Effector CD8-positive, alpha-beta T cell (primary cell): ENCODE measurements at regions not wholly inside any gene's neighbourhood (a gene's known extent, or its start where the extent isn't known, plus 50 kb on each side); places are given as distances from the start of the nearest gene placed in this dataset.

Source experiments
- DNase-seq: peaks from one replicate; lab custom pipeline; 2025; lab: John Stamatoyannopoulos, UW

GRCh38 chr2:196361606-196362326 lies 190.4 kb upstream of the STK17B start:
- DNase-seq: no peak

DNA sequence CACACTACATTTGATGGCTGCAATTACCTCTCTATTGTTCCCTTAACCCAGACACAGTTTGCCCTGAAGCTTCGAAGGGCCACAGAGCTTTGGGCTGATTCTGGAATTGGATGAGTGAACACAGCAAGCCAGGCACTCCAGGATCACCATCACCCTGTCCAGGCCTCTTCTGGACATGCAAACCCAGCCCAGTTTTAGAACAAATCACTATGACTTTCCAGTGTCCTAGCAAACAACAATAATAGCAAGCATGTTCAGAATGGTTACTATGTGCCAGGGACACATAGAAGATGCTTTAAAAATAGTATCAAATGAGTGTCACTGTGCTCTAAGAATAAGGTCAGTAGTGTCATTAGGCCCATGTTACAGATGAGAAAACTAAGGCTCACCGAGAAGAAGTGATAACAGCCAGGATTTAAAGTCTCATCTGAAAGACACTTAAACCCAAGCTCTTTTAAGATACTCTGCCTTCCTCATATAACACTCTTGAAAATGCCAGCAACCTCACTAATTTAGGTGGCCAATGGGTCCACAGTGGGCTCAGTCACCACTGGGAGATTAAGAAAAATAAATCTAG lies 191.7 kb upstream of the STK17B start:
- no peak for DNase-seq

DNA sequence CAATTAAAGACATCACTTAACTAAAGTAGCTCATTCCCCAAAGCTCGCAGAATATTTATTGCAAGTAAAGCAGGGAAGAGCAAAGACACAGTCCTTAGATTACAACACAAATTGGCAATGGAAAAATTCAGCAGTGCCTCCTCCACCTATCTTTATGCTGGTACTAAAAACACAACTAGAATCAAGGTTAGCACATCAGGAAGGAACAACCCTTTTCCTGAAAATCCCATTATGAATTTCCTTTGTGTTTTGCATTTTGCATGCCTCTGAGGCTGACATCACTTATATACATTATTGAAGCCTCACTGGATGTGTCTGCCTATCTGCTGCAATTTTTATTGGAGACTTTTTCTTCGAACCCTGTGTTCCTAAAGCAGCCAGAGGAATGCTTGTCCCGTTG lies 193.8 kb upstream of the STK17B start:
- DNase-seq: no peak

DNA sequence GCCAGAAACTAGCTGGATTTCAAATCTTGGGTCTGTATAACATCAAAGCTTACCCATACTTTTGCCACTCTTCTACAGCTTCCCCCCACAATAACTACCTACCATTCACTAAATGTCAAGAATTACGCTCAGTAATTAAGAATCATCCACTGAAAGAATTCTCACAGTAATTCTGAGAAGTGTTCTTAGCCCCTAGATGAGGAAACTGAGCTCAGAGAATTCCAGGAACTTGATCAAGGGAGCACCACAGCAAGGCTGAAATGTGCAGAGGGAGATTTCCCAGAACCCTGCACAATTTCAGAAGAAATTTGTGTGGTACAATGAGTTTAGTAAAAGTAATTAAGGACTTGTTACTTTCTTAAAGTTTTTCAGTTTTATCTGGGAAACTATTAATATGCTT lies 194.5 kb upstream of the STK17B start:
- no peak for DNase-seq

DNA sequence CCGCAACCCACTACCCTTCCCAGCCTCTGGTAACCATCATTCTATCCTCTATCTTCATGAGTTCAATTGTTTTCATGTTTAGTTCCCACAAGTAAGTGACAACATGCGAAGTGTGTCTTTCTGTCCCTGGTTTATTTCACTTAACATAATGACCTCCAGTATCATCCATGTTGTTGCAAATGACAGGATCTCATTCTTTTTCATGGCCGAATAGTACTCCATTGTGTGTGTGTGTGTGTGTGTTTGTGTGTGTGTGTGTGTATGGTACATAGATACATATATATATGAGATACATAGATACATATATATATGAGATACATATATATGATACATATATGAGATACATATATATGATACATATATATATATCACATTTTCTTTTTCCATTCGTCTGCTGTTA lies 196.3 kb upstream of the STK17B start:
- no peak for DNase-seq

DNA sequence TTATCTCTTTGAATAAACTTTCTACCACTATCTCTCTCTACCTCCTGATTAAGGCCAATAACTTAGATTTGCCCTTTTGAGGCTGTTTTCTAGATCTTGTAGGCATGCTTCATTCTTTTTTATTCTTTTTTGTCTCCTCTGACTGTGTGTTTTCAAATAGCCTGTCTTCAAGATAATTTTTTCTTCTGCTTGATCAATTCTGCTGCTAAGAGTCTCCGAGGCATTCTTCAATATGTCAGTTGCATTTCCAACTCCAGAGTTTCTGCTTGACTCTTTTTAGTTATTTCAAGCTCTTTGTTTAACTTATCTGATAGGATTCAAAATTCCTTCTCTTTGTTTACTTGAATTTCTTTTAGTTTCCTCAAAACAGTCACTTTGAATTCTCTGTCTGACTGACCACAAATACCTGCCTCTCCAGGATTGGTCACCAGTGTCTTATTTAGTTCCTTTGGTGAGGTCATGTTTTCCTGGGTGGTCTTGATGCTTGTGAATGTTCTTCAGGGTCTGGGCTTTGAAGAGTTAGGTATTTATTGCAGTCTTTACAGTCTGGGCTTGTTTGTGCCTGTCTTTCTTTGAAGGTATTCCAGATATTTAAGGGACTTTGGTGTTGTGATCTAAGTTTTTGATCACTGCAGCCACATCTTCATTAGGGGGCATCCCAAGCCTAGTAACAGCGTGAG lies 197.3 kb upstream of the STK17B start:
- no peak for DNase-seq

GRCh38 chr2:196369967-196370366 lies 198.6 kb upstream of the STK17B start:
- no peak for DNase-seq

DNA sequence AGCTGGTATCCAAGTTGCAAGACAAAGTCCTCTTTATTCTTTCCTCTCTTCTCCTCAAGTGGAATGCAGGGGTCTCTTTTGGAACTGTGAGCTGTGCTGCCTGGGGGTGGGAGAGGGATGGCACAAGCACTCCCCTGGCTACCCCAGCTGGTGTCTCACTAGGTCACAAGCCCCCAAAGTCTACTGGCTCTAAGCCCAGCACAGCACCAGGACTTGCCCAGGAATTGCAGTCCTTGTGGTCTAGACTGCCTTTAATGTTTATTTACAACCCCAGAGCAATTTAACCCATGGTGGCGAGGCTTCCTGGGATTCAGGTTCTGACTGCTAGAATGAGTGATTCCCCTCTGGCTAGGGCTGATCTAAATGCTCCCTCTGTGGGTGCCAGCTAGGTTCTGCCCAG lies 199.0 kb upstream of the STK17B start:
- no peak for DNase-seq

GRCh38 chr2:196372276-196372809 lies 201.0 kb upstream of the STK17B start:
- DNase-seq: no peak

DNA sequence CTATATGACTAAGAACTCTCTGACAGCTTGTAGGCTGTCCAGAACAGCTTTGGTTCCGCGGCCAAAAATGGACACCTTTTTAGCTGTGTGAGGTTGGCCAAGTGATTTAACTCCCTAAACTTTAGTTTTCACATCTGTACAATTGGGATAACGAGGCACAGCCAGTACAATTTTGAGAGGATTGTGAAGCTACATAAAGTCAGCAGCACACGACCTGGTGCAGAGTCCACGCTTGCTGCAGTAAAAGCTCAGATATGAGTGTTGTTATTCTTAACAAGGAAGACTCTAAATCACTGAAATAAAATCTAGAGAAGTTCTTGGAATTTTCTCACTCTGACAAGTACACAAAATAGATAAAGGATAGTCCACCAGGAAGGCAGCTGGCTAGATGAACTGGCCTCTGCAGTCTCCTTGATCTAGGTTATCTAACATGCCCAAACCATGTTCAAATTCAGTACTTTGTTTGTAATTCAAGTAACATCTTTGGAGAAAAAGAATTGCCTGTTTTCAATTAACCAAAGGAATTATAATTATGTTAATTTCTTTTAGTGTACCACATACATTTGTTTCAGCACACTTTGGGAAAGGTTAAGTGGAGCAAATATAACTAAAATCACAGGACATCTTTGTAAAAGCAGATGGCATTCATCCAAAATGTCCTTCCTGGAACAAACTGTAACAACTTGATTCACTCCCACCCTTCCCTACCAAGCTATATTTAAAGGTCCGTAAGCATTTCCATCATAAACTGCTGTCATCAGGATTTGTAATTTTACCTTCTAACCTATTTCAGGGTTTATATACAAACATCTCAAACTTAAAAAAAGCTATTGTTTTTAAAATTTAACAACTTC lies 201.7 kb upstream of the STK17B start:
- DNase-seq: no peak

GRCh38 chr2:196376984-196377877 lies 205.9 kb upstream of the STK17B start:
- DNase-seq: no peak

DNA sequence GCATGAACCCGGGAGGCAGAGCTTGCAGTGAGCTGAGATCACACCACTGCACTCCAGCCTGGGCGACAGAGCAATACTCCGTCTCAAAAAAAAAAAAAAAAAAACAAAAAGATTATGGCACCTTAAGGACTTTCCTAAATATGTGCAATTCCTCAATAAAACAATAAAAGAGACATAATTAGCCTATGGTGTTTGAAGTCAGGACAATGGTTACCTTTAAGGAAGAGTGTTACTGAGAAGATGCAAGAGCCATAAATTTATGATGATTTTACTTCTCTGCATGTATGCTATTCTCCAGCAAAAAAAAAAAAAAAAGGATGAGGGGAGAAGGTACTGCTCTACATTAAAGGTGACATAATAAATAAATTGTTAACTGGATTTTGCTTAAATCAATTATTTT lies 208.2 kb upstream of the STK17B start:
- no peak for DNase-seq

- DNase-seq: no peak
These were observed 208.7 kb upstream of the STK17B start for GRCh38 chr2:196380098-196380497.

DNA sequence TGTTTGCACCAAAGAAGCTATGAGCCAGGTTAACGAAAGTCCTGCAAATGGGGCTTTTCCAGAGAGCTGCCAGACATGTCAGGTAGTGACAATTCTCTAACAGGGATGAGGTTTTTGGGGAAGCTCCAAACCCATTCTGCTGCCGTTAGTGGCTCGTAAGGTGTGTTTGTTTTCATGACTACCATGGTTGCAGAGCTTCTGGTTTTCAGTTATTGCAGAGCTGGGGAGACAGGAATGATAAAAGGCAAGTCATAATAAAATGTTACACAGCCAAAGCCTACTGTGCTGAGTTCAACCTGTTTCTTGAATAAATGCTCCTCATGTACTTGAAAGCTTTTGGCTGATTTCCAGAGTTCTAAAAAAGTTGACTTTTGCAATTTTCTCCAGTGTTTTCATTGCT lies 209.2 kb upstream of the STK17B start:
- no peak for DNase-seq

DNA sequence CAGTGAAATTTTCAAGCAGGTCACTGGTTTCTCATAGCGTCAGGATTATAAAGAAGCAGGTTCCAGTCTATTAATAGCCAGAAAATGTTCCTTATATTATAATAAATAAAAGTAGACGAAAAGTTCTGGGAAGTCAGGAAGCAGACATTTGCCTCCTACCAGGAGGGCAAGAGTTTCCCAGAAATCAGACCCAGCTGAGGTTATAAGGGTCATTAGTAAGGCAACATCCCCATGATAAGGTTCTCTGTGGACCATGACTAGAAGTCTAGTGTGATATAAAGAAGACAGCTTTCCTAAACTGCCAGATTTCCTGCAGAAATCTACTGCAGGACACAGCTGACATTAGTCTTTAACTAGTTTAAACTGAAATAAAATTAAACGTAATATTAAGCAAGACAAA lies 210.1 kb upstream of the STK17B start:
- no peak for DNase-seq

DNA sequence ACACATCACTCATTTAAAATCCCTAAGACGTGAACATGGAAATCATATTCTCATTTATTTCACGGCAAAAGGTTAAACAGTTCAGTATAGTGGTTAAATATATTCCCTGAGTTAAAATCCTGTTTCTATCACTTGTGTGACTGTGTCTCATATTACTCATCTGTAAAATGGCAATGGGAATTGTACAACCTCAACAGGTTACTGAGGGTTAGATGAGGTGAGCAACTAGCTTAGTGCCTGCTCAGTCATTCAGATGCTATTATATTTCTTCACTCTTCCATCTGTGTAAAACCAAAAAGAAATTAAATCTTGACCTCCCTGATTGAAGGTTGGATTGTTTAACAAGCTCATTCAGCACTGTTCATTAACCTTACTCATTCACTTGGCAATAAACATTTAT lies 212.4 kb upstream of the STK17B start:
- DNase-seq: no peak

DNA sequence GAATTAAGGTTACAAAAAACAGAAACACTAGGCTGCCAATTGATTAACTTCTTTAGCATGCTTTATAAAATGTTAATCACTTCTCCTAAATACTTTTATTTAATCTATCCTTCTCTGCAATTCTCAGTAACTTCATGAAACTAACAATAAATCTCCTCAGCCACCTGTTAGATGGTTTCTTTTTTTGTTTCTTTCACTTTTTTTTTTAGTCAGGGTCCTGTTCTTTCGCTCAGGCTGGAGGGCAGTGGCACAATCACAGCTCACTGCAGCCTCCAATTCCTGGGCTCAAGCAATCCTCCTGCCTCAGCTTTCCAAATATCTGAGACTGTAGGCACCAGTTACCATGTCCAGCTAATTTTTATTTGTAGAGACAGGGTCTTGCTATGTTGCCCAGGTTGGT lies 213.4 kb upstream of the STK17B start:
- no peak for DNase-seq

GRCh38 chr2:196389670-196390069 lies 218.3 kb upstream of the STK17B start:
- DNase-seq: no peak

GRCh38 chr2:196390243-196391148 lies 219.1 kb upstream of the STK17B start:
- DNase-seq: no peak

- DNase-seq: no peak
These were observed 219.7 kb upstream of the STK17B start for GRCh38 chr2:196391149-196391479.
